Neural crest cell (in vitro differentiated cells): ENCODE measurements at regions not wholly inside any gene's neighbourhood (a gene's known extent, or its start where the extent isn't known, plus 50 kb on each side); places are given as distances from the start of the nearest gene placed in this dataset.
"Not testable (repeated sequence)": the region's sequence is repeated elsewhere in the genome, so short reads cannot be mapped to it uniquely, and the experiment has no call there.

Source experiments
- DNase-seq: peaks from one replicate; pipeline ENCODE4 v3.0.0; 2021; ENCODE audit warnings: low read depth, mixed read lengths, low spot score
- H3K27ac Mint-ChIP-seq: one replicate; pipeline ENCODE4 v1.8.0; 2021; ENCODE audit warnings: mild to moderate bottlenecking, mixed read lengths; ENCODE audit not compliant: unreplicated experiment
- H3K27me3 Mint-ChIP-seq: 2 replicates; pipeline ENCODE4 v1.8.0; 2021; ENCODE audit warnings: low read depth, mild to moderate bottlenecking, mixed read lengths
- H3K36me3 Mint-ChIP-seq: 2 replicates; pipeline ENCODE4 v1.8.0; 2021; ENCODE audit warnings: low read depth, mild to moderate bottlenecking, mixed read lengths
- H3K4me1 Mint-ChIP-seq: 2 replicates; pipeline ENCODE4 v1.8.0; 2021; ENCODE audit warnings: mixed read lengths
- H3K4me3 Mint-ChIP-seq: one replicate; pipeline ENCODE4 v1.8.0; 2021; ENCODE audit warnings: mild to moderate bottlenecking, mixed read lengths
- H3K9me3 Mint-ChIP-seq: 2 replicates; pipeline ENCODE4 v1.8.0; 2021; ENCODE audit warnings: mixed read lengths
- TF ChIP-seq, protein P1 (sequence below): fragments of 200-600 bp; sonication (generic); conservative IDR thresholded peaks from 2 replicates; pipeline ENCODE4 v1.5.0; 2021; ENCODE audit warnings: antibody characterized with exemption, mild to moderate bottlenecking

DNA sequence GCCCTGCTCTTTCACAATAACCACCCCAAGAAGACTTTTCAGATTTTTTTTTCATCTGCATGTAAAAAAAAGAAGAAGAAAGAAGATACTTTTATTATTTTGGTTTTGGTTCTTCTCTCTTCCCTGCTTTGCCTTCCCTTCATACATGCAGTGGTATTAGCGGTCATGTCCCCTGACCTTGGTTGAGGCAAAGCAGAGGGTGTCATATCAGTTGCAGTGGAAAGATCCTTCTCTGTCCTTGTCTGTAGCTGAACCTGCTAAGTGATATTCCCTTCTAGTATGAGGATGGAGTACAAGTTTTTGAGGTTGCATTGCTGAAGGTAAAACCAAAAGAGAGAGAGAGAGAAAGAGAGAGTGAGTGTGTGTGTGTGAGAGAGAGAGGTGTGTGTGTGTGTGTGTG, 345.7 kb downstream of the UTRN start:
- Mint-ChIP-seq H3K36me3 (no peaks in the 10 kb centered on the region), H3K27ac (no peak overlapping the region), H3K4me1 (no peaks in the 10 kb centered on the region), H3K4me3 (no peak overlapping the region), H3K9me3 (no peaks in the 10 kb centered on the region), H3K27me3 (no peaks in the 10 kb centered on the region)
- TF ChIP-seq, protein P1, sequence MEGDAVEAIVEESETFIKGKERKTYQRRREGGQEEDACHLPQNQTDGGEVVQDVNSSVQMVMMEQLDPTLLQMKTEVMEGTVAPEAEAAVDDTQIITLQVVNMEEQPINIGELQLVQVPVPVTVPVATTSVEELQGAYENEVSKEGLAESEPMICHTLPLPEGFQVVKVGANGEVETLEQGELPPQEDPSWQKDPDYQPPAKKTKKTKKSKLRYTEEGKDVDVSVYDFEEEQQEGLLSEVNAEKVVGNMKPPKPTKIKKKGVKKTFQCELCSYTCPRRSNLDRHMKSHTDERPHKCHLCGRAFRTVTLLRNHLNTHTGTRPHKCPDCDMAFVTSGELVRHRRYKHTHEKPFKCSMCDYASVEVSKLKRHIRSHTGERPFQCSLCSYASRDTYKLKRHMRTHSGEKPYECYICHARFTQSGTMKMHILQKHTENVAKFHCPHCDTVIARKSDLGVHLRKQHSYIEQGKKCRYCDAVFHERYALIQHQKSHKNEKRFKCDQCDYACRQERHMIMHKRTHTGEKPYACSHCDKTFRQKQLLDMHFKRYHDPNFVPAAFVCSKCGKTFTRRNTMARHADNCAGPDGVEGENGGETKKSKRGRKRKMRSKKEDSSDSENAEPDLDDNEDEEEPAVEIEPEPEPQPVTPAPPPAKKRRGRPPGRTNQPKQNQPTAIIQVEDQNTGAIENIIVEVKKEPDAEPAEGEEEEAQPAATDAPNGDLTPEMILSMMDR, result no peak
- no peak for DNase-seq

DNA sequence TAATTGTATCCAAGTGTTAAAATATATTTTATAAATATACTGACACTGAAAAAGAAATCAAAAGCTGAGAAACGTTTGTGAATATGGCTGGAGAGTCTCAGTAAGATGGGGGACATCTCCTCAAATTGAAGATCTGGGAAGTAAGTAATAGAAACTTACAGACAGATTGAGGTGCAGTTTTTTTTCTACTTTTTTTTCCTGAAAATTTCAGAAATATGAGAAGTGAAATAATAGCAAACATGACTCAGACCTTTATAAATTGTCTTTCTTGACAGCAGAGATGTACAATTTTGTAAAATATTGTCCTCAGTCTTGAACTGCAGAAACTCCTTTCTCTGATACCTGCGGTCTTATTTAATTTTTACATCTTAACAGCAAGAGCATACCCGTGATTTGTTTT, 347.1 kb downstream of the UTRN start:
- H3K27me3 Mint-ChIP-seq, result no peaks in the 10 kb centered on the region
- TF ChIP-seq, protein P1, result no peak
- no peaks in the 10 kb centered on the region for H3K9me3 Mint-ChIP-seq

DNA sequence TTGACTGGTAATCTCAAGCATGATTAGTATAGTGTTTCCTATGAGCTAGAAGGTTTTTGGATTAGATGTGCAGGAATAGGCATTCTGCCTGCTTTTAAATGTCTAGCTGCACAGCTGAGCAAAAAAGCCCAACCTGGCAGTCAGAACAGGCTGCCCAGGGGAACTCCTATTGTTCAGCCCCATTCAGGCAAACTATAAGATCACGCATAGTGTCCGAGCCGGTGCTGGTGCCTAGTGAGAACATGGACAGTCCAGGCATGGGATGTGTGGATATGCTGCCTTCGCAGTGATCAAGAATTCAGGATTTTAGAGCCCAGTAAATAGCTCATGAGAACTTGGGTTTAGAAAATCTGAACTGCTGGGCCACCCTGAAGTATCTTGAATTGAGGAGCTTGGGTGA, 348.8 kb downstream of the UTRN start:
- no peak for DNase-seq
- TF ChIP-seq, protein P1, result no peak
- Mint-ChIP-seq H3K4me3 (no peak overlapping the region), H3K9me3 (no peaks in the 10 kb centered on the region), H3K27ac (no peak overlapping the region), H3K27me3 (no peaks in the 10 kb centered on the region), H3K36me3 (no peaks in the 10 kb centered on the region), H3K4me1 (no peaks in the 10 kb centered on the region)

More for the DNA sequence above, 347.1 kb downstream of the UTRN start:
- Mint-ChIP-seq H3K36me3 (no peaks in the 10 kb centered on the region), H3K27ac (no peak overlapping the region), H3K4me1 (no peaks in the 10 kb centered on the region), H3K4me3 (no peak overlapping the region)
- DNase-seq, result no peak

DNA sequence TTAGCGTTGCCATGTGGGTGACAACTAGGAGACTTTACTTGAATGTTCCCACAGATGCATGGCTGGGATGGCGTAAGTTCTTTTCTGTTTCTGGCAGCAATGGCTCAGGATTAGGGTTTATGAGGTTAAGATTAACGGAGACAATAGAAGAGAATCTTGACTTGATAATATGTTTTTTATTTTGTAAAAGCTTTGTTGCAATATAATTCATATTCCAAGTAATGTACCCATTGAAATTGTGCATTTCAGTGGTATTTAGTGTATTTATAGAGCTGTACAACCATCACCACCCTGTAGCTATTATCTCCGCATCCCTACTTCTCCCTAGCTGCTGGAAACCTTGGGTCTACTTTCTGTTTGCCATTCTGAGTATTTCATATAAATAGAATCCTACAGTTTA, 349.2 kb downstream of the UTRN start:
- H3K4me1 Mint-ChIP-seq, result no peaks in the 10 kb centered on the region
- DNase-seq, result no peak
- no peak overlapping the region for H3K27ac Mint-ChIP-seq
- H3K36me3 Mint-ChIP-seq, result no peaks in the 10 kb centered on the region
- no peaks in the 10 kb centered on the region for H3K27me3 Mint-ChIP-seq
- H3K9me3 Mint-ChIP-seq, result no peaks in the 10 kb centered on the region
- H3K4me3 Mint-ChIP-seq, result no peak overlapping the region
- TF ChIP-seq, protein P1, result no peak

DNA sequence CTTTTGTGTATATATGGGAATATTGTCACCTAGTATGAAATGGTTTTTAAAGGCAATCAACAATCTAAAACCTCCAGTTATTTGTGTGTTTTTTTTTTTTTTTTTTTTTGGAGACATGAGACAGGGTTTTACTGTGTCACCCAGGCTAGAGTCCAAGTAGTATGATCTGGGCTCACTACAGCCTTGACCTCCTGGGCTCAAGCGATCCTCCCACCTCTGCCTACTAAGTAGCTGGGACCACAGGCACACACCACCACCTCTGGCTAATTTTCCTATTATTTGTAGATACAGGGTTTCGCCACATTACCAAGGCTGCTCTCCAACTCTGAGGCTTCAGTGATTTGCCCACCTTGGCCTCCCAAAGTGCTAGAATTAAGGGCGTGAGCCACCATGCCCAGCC, 349.9 kb downstream of the UTRN start:
- no peak overlapping the region for H3K27ac Mint-ChIP-seq
- H3K9me3 Mint-ChIP-seq, result no peaks in the 10 kb centered on the region
- H3K36me3 Mint-ChIP-seq, result no peaks in the 10 kb centered on the region
- DNase-seq, result no peak
- TF ChIP-seq, protein P1, result no peak
- no peaks in the 10 kb centered on the region for H3K27me3 Mint-ChIP-seq
- H3K4me1 Mint-ChIP-seq, result no peaks in the 10 kb centered on the region
- H3K4me3 Mint-ChIP-seq, result no peak overlapping the region

DNA sequence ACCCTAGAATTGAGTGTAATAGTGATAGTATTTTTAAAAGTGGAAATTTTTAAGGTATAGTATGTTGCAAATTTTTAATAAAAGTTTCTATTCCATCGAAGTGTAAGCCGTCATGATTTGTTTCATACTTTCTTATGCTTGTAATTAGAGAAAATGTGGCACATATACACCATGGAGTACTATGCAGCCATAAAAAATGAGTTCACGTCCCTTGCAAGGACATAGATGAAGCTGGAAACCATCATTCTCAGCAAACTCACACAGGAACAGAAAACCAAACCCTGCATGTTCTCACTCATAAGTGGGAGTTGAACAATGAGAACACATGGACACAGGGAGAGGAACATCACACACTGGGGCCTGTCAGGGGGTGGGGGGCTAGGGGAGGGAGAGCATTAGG, 350.9 kb downstream of the UTRN start:
- not testable (repeated sequence) for H3K9me3 Mint-ChIP-seq, H3K27ac Mint-ChIP-seq, DNase-seq, H3K4me1 Mint-ChIP-seq, H3K36me3 Mint-ChIP-seq, H3K4me3 Mint-ChIP-seq, H3K27me3 Mint-ChIP-seq
